ENCODE measurements at regions not wholly inside any gene's neighbourhood (a gene's known extent, or its start where the extent isn't known, plus 50 kb on each side); places are given as distances from the start of the nearest gene placed in this dataset.

DNA sequence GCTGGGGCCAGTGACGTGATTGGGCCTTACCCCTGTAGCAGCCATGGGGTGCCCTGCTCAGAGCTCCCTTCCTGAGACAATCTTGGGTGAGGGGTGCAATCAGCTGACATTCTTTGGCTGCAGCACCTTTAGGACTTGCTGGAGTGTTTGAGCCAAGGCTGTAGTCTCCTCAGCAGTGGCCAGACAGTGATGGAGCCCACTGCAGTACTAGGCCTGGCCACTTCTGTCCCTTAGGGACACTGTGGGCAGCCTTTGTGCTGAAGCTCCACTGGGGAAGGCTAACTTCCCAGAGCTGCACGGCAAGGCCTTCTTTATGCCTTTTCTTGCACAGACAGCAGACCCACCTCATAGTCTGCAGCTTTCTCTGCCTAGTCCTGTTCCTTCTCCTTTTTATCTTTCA, 284.9 kb upstream of the IGF1R start (continued):
- TF ChIP-seq, protein P1, sequence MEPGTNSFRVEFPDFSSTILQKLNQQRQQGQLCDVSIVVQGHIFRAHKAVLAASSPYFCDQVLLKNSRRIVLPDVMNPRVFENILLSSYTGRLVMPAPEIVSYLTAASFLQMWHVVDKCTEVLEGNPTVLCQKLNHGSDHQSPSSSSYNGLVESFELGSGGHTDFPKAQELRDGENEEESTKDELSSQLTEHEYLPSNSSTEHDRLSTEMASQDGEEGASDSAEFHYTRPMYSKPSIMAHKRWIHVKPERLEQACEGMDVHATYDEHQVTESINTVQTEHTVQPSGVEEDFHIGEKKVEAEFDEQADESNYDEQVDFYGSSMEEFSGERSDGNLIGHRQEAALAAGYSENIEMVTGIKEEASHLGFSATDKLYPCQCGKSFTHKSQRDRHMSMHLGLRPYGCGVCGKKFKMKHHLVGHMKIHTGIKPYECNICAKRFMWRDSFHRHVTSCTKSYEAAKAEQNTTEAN (CRISPR knock-in tag; IDR thresholded peaks at IDR 0.05), result no peak
- no peak for TF ChIP-seq SMAD4 (CRISPR knock-in tag; IDR thresholded peaks at IDR 0.05)
- TF ChIP-seq, protein P2, sequence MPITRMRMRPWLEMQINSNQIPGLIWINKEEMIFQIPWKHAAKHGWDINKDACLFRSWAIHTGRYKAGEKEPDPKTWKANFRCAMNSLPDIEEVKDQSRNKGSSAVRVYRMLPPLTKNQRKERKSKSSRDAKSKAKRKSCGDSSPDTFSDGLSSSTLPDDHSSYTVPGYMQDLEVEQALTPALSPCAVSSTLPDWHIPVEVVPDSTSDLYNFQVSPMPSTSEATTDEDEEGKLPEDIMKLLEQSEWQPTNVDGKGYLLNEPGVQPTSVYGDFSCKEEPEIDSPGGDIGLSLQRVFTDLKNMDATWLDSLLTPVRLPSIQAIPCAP (CRISPR knock-in tag; IDR thresholded peaks at IDR 0.05), result no peak
- TF ChIP-seq, protein P3, sequence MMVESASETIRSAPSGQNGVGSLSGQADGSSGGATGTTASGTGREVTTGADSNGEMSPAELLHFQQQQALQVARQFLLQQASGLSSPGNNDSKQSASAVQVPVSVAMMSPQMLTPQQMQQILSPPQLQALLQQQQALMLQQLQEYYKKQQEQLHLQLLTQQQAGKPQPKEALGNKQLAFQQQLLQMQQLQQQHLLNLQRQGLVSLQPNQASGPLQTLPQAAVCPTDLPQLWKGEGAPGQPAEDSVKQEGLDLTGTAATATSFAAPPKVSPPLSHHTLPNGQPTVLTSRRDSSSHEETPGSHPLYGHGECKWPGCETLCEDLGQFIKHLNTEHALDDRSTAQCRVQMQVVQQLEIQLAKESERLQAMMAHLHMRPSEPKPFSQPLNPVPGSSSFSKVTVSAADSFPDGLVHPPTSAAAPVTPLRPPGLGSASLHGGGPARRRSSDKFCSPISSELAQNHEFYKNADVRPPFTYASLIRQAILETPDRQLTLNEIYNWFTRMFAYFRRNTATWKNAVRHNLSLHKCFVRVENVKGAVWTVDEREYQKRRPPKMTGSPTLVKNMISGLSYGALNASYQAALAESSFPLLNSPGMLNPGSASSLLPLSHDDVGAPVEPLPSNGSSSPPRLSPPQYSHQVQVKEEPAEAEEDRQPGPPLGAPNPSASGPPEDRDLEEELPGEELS (CRISPR knock-in tag; IDR thresholded peaks at IDR 0.05), result no peak
- TF ChIP-seq TCF7 (CRISPR knock-in tag; IDR thresholded peaks at IDR 0.05; ENCODE audit: low read depth), result no peak
- TF ChIP-seq ZNF317 (CRISPR knock-in tag; IDR thresholded peaks at IDR 0.05; ENCODE audit: borderline replicate concordance, low read depth), result no peak
- TF ChIP-seq, protein P4, sequence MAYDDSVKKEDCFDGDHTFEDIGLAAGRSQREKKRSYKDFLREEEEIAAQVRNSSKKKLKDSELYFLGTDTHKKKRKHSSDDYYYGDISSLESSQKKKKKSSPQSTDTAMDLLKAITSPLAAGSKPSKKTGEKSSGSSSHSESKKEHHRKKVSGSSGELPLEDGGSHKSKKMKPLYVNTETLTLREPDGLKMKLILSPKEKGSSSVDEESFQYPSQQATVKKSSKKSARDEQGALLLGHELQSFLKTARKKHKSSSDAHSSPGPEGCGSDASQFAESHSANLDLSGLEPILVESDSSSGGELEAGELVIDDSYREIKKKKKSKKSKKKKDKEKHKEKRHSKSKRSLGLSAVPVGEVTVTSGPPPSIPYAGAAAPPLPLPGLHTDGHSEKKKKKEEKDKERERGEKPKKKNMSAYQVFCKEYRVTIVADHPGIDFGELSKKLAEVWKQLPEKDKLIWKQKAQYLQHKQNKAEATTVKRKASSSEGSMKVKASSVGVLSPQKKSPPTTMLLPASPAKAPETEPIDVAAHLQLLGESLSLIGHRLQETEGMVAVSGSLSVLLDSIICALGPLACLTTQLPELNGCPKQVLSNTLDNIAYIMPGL (CRISPR knock-in tag; IDR thresholded peaks at IDR 0.05), result no peak
- TF ChIP-seq PRRX2 (CRISPR knock-in tag; IDR thresholded peaks at IDR 0.05), result no peak

DNA sequence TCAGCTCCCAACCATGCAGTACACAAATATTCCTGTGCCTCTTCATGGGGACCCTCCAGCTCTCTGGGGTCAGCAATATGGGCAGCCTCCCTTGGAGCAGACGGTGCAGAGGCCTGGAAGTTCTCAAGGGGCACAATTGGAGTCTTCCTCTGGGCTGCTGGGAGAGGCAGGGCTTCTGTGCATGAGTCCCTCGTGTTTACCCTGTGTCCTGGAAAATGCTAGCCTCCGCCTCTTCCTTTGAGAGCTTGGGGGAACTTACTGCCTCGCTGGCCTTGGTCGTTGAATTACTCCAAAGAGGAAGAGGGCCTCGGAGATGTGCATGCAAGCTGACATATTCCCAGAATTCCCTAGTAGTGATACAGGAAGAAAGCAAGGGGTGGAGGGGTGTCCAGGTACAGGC, 284.4 kb upstream of the IGF1R start:
- H3K27me3 Mint-ChIP-seq (ENCODE audit: low read depth), result no peaks in the 10 kb centered on the region
- ATAC-seq (no peak), DNase-seq (ENCODE audit: low spot score) (no peak)
- no peaks in the 10 kb centered on the region for H3K36me3 Mint-ChIP-seq
- TF ChIP-seq, protein P5, sequence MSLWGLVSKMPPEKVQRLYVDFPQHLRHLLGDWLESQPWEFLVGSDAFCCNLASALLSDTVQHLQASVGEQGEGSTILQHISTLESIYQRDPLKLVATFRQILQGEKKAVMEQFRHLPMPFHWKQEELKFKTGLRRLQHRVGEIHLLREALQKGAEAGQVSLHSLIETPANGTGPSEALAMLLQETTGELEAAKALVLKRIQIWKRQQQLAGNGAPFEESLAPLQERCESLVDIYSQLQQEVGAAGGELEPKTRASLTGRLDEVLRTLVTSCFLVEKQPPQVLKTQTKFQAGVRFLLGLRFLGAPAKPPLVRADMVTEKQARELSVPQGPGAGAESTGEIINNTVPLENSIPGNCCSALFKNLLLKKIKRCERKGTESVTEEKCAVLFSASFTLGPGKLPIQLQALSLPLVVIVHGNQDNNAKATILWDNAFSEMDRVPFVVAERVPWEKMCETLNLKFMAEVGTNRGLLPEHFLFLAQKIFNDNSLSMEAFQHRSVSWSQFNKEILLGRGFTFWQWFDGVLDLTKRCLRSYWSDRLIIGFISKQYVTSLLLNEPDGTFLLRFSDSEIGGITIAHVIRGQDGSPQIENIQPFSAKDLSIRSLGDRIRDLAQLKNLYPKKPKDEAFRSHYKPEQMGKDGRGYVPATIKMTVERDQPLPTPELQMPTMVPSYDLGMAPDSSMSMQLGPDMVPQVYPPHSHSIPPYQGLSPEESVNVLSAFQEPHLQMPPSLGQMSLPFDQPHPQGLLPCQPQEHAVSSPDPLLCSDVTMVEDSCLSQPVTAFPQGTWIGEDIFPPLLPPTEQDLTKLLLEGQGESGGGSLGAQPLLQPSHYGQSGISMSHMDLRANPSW (CRISPR knock-in tag; conservative IDR thresholded peaks at IDR 0.05; ENCODE audit: low read depth), result no peak
- TF ChIP-seq, protein P6, sequence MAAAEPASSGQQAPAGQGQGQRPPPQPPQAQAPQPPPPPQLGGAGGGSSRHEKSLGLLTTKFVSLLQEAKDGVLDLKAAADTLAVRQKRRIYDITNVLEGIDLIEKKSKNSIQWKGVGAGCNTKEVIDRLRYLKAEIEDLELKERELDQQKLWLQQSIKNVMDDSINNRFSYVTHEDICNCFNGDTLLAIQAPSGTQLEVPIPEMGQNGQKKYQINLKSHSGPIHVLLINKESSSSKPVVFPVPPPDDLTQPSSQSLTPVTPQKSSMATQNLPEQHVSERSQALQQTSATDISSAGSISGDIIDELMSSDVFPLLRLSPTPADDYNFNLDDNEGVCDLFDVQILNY (CRISPR knock-in tag; IDR thresholded peaks at IDR 0.05), result no peak
- POLR2A ChIA-PET, result no interaction called here
- no peak overlapping the region for H3K4me3 Mint-ChIP-seq
- no peak overlapping the region for H3K27ac Mint-ChIP-seq
- peaks cover 4% of the 10 kb centered on the region for H3K9me3 Mint-ChIP-seq
- 0 out of 2 replicates have a peak, but pooled peaks cover under 1% of the 10 kb centered on the region for H3K4me1 Mint-ChIP-seq
- CTCF ChIA-PET, result interaction anchor here (1.0 to 1.3 kb wide), 2 partner anchors 52 to 56 kb away, joined by 3 to 4 read pairs; no protein-coding TSS in a partner anchor

DNA sequence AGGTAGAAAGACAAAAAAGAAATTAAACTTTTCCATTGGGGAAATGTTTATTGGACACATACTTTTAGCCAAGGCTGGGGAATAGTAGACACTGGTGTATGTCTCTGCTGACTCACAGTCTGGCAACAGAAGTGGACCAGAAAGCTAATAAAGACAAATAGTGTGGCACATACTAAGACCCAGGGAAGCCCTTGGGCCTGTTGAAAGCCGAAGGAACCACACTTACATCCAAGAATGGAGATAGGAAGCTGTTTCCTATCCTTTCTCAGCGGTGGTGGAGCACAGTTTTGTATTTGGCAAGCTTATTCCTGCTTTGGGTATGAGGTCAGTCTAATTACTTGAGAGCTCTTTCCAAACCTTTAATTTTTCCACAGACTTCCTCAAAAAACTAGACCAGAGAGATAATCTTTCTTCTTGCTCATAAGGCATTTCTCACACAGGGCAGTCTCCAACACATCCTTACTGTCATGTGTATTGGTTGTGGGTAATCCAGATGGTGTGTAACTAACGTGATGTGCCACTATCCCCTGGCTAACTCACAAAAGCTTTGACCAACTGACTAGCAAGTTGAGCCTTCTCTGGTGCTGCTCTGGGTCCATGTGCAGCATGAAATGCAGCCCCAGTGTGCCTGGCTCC, 279.1 kb upstream of the IGF1R start:
- Mint-ChIP-seq H3K27me3 (ENCODE audit: low read depth) (no peaks in the 10 kb centered on the region), H3K9me3 (peaks cover 9% of the 10 kb centered on the region; the same call in 1 of the 2 replicates), H3K27ac (no peak overlapping the region), H3K4me1 (peaks cover 15% of the 10 kb centered on the region), H3K4me3 (no peak overlapping the region), H3K36me3 (no peaks in the 10 kb centered on the region)
- ChIA-PET POLR2A (no interaction called here), CTCF (interaction anchor here (0.7 to 1.1 kb wide), 3 partner anchors 13 to 58 kb away, joined by 3 to 6 read pairs (median 3); no protein-coding TSS in a partner anchor)
- DNase-seq (ENCODE audit: low spot score) (no peak), ATAC-seq (no peak)
- TF ChIP-seq SMAD3 (CRISPR knock-in tag; IDR thresholded peaks at IDR 0.05; ENCODE audit: borderline replicate concordance), result no peak
- TF ChIP-seq, protein P4 (CRISPR knock-in tag; IDR thresholded peaks at IDR 0.05), result no peak
- TF ChIP-seq FOXP1 (CRISPR knock-in tag; IDR thresholded peaks at IDR 0.05; ENCODE audit: borderline replicate concordance), result no peak
- TF ChIP-seq ESRRA (CRISPR knock-in tag; IDR thresholded peaks at IDR 0.05; ENCODE audit: borderline replicate concordance), result no peak
- no peak for TF ChIP-seq CREB1 (CRISPR knock-in tag; IDR thresholded peaks at IDR 0.05)
- no peak for TF ChIP-seq OVOL2 (CRISPR knock-in tag; IDR thresholded peaks at IDR 0.05; ENCODE audit: borderline replicate concordance)

Data from WTC11 (cell line).